Right atrium auricular region (tissue), 2 donors: ENCODE measurements at regions not wholly inside any gene's neighbourhood (a gene's known extent, or its start where the extent isn't known, plus 50 kb on each side); places are given as distances from the start of the nearest gene placed in this dataset.

ENCODE experiments used
- DNase-seq: peaks from one replicate; pipeline ENCODE4 v3.0.0-alpha.2; 2019; ENCODE audit warnings: low spot score
- H3K27ac ChIP-seq, 2 donors: fragments of 200-600 bp; sonication (generic); 1 replicate in 1 of 2; 2 replicates in 1 of 2; pipeline ENCODE4 v1.5.1; 2016 to 2019
- H3K27me3 ChIP-seq, 2 donors: fragments of 200-600 bp; sonication (generic); one replicate each; pipeline versions ENCODE4 v1.5.1 to v1.6.0; 2017 to 2019
- H3K36me3 ChIP-seq: fragments of 200-600 bp; sonication (generic); one replicate; pipeline ENCODE4 v1.5.1; 2016
- H3K4me1 ChIP-seq, 2 donors: fragments of 200-600 bp; sonication (generic); one replicate each; pipeline versions ENCODE4 v1.5.1 to v1.6.0; 2017 to 2019
- H3K4me3 ChIP-seq, 2 donors: fragments of 200-600 bp; sonication (generic); 1 replicate in 1 of 2; 2 replicates in 1 of 2; pipeline ENCODE4 v1.5.1; 2017 to 2019; ENCODE audit warnings: mild to moderate bottlenecking in 1 of 2, moderate library complexity in 1 of 2
- H3K9me3 ChIP-seq, 2 donors: fragments of 200-600 bp; sonication (generic); one replicate each; pipeline ENCODE4 v1.5.1; 2019
- CTCF ChIP-seq, 2 donors: fragments of 200-600 bp; sonication (generic); IDR thresholded peaks; one replicate each; pipeline ENCODE4 v1.5.1; 2019; ENCODE audit warnings: antibody characterized with exemption in 2 of 2

GRCh38 chr3:69649120-69650065, 89.9 kb upstream of the MITF start:
- no peak for DNase-seq
- no peaks in the 10 kb centered on the region for H3K9me3 ChIP-seq
- no peaks in the 10 kb centered on the region for H3K36me3 ChIP-seq
- TF ChIP-seq CTCF (IDR thresholded peaks at IDR 0.05): no peak
- H3K27ac ChIP-seq: peak overlapping the region in 1 of 2 donors; percentile 26
- no peaks in the 10 kb centered on the region for H3K27me3 ChIP-seq
- H3K4me3 ChIP-seq: no peak overlapping the region
- H3K4me1 ChIP-seq: peaks cover 0 to 28% of the 10 kb centered on the region in 2 donors

GRCh38 chr3:69648126-69648525, 91.1 kb upstream of the MITF start:
- H3K27ac ChIP-seq: no peak overlapping the region
- H3K4me3 ChIP-seq: no peak overlapping the region
- DNase-seq: no peak
- no peak for TF ChIP-seq CTCF (IDR thresholded peaks at IDR 0.05)
- no peaks in the 10 kb centered on the region for H3K36me3 ChIP-seq
- H3K27me3 ChIP-seq: no peaks in the 10 kb centered on the region
- H3K4me1 ChIP-seq: peaks cover 0 to 28% of the 10 kb centered on the region in 2 donors
- H3K9me3 ChIP-seq: no peaks in the 10 kb centered on the region

- TF ChIP-seq CTCF (IDR thresholded peaks at IDR 0.05): no peak
- Histone ChIP-seq H3K36me3 (no peaks in the 10 kb centered on the region), H3K4me1 (peaks cover 0 to 28% of the 10 kb centered on the region in 2 donors), H3K9me3 (no peaks in the 10 kb centered on the region), H3K4me3 (no peak overlapping the region), H3K27me3 (no peaks in the 10 kb centered on the region), H3K27ac (no peak overlapping the region)
- DNase-seq: no peak
These were observed 91.7 kb upstream of the MITF start for GRCh38 chr3:69647511-69648110.

- Histone ChIP-seq H3K4me1 (peaks cover 0 to 28% of the 10 kb centered on the region in 2 donors), H3K27me3 (no peaks in the 10 kb centered on the region), H3K36me3 (no peaks in the 10 kb centered on the region), H3K27ac (no peak overlapping the region), H3K4me3 (no peak overlapping the region), H3K9me3 (no peaks in the 10 kb centered on the region)
- no peak for TF ChIP-seq CTCF (IDR thresholded peaks at IDR 0.05)
- DNase-seq: no peak
These were observed 92.2 kb upstream of the MITF start for GRCh38 chr3:69647081-69647480.

DNA sequence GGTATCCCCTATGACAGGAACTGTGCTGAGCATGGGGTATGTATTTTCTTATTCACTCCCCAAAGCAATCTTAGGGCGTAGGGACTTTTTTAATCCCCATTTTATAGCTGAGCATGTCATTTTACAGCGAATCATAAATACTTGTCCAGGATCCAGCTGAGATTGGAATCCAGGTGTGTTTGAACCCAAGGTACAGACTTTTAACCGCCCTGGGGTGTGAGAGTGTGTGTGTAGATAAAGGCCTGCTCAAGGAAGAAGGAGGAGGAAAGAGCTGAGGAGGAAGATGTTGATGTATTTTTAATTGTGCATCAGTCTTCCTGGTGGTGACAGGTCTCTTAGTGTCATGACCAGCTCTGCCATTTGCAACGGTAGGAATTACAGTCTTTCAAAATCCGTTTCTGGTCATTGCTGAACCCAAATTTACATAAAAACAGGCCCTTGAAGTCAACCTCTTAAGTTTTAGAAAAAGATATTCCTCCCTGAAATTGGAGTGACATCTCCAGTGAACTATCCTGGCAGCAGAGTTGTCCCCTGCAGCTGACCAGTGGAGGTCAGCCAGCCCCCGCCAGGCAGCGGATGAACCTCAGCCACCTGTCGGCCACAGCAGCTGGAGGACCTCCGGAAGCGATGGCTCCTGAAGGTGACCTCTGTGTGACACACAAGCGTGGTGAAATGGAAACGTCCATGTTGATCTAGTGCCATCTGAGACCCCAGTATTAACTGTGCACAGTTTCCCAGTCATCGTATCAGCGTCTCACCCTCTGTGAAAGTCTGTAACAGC, 92.8 kb upstream of the MITF start:
- no peak for DNase-seq

More for the DNA sequence above, 92.8 kb upstream of the MITF start:
- Histone ChIP-seq H3K36me3 (no peaks in the 10 kb centered on the region), H3K9me3 (no peaks in the 10 kb centered on the region), H3K4me3 (no peak overlapping the region), H3K4me1 (peaks cover 0 to 28% of the 10 kb centered on the region in 2 donors), H3K27me3 (no peaks in the 10 kb centered on the region), H3K27ac (no peak overlapping the region)
- no peak for TF ChIP-seq CTCF (IDR thresholded peaks at IDR 0.05)
